NB4 (cell line): ENCODE measurements at regions not wholly inside any gene's neighbourhood (a gene's known extent, or its start where the extent isn't known, plus 50 kb on each side); places are given as distances from the start of the nearest gene placed in this dataset.

Source experiments
- CTCF ChIP-seq: IDR thresholded peaks from one replicate; pipeline ENCODE4 v1.5.1; 2012; ENCODE audit warnings: low read depth, low read length
- MAX ChIP-seq: IDR thresholded peaks from 2 replicates; pipeline ENCODE4 v1.6.1; 2011; ENCODE audit warnings: low read depth, low read length
- POLR2A ChIP-seq: IDR thresholded peaks from 2 replicates; pipeline ENCODE4 v1.6.1; 2011; ENCODE audit warnings: mild to moderate bottlenecking; ENCODE audit not compliant: insufficient read length; ENCODE audit errors: extremely low read depth

- TF ChIP-seq CTCF (no peak), POLR2A (no peak), MAX (no peak)
These were observed 1500.8 kb upstream of the IGFBP7 start for GRCh38 chr4:58611012-58611411.
